Activated B cell treated with CpG ODN at 0.5 μM for 24 hours (primary cell): ENCODE measurements at regions not wholly inside any gene's neighbourhood (a gene's known extent, or its start where the extent isn't known, plus 50 kb on each side); places are given as distances from the start of the nearest gene placed in this dataset.

Source experiments
- ATAC-seq: fragments of 200-7000 bp; cut with Tn5 transposase; one replicate; pipeline ENCODE4 v1.10.0; 2021; ENCODE audit warnings: low read depth, mild to moderate bottlenecking, moderate library complexity
- CTCF ChIA-PET: fragments of 350-600 bp; sonication (Branson Sonifier 250); formaldehyde crosslinking; loops from one replicate; lab custom pipeline; 2021; ENCODE audit warnings: antibody characterized with exemption; lab: Charles Lee
- POLR2A ChIA-PET: fragments of 350-600 bp; sonication (Branson Sonifier 250); formaldehyde crosslinking; loops from one replicate; lab custom pipeline; 2021; ENCODE audit warnings: antibody characterized with exemption; lab: Charles Lee
- DNase-seq: peaks from one replicate; pipeline ENCODE4 v3.0.0; 2022
- H3K27ac Mint-ChIP-seq: one replicate; pipeline ENCODE4 v1.8.0; 2020; ENCODE audit warnings: mixed read lengths
- H3K27me3 Mint-ChIP-seq: one replicate; pipeline ENCODE4 v1.8.0; 2021; ENCODE audit warnings: mixed read lengths
- H3K36me3 Mint-ChIP-seq: one replicate; pipeline ENCODE4 v1.8.0; 2021; ENCODE audit warnings: low read depth, mixed read lengths
- H3K4me1 Mint-ChIP-seq: one replicate; pipeline ENCODE4 v1.8.0; 2021; ENCODE audit warnings: mixed read lengths
- H3K4me3 Mint-ChIP-seq: one replicate; pipeline ENCODE4 v1.8.0; 2020; ENCODE audit warnings: mild to moderate bottlenecking, mixed read lengths
- H3K9me3 Mint-ChIP-seq: one replicate; pipeline ENCODE4 v1.8.0; 2020; ENCODE audit warnings: mixed read lengths
- CTCF ChIP-seq: fragments of 200-600 bp; IDR thresholded peaks from one replicate; pipeline ENCODE4 v1.8.0; 2022; ENCODE audit warnings: antibody characterized with exemption, mild to moderate bottlenecking
- intact Hi-C: fragments of 100-400 bp; cut with micrococcal nuclease; formaldehyde crosslinking; loops from one replicate; pipeline ENCODE4 v1.15.1; 2024

DNA sequence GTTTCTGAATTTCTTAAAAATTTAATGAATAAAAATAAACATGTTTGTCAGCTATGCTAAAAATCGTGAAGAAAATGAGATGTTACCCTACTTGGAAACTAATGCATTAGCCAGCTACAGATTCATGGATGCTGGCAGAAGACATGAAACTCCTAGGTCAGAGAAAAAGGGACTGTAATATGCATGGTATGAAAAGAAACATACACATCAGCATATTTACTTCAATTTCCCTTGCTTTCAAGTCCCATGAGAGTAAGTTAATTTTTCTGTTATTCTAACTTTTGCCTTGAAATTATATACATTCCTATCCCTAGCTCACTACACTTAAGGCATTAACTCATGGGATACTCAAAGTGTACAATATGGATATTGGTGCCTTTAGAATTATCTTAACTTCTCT is 2041.4 kb upstream of the LRRTM1 start:
- intact Hi-C loops, result no loop called here
- Mint-ChIP-seq H3K27me3 (no peaks in the 10 kb centered on the region), H3K27ac (no peak overlapping the region), H3K36me3 (no peaks in the 10 kb centered on the region), H3K4me3 (no peak overlapping the region), H3K4me1 (no peaks in the 10 kb centered on the region), H3K9me3 (peaks cover 8% of the 10 kb centered on the region)
- POLR2A ChIA-PET, result no interaction called here
- DNase-seq (no peak), ATAC-seq (no peak)
- CTCF ChIA-PET, result no interaction called here
- no peak for TF ChIP-seq CTCF

- intact Hi-C loops, result no loop called here
Observed at GRCh38 chr2:82344670-82345069, 2040.1 kb upstream of the LRRTM1 start.

GRCh38 chr2:82342356-82342755 is 2037.8 kb upstream of the LRRTM1 start:
- no peaks in the 10 kb centered on the region for H3K36me3 Mint-ChIP-seq
- intact Hi-C loops, result no loop called here
- H3K27ac Mint-ChIP-seq, result no peak overlapping the region
- H3K4me1 Mint-ChIP-seq, result no peaks in the 10 kb centered on the region
- DNase-seq, result no peak
- peaks cover 5% of the 10 kb centered on the region for H3K9me3 Mint-ChIP-seq
- ChIA-PET CTCF (no interaction called here), POLR2A (no interaction called here)
- no peak for ATAC-seq
- no peak for TF ChIP-seq CTCF
- no peaks in the 10 kb centered on the region for H3K27me3 Mint-ChIP-seq
- H3K4me3 Mint-ChIP-seq, result no peak overlapping the region

More at GRCh38 chr2:82344670-82345069, 2040.1 kb upstream of the LRRTM1 start:
- no peak for TF ChIP-seq CTCF
- Mint-ChIP-seq H3K9me3 (peaks cover 5% of the 10 kb centered on the region), H3K27me3 (no peaks in the 10 kb centered on the region), H3K36me3 (no peaks in the 10 kb centered on the region), H3K4me1 (no peaks in the 10 kb centered on the region), H3K27ac (no peak overlapping the region), H3K4me3 (no peak overlapping the region)
- ATAC-seq (no peak), DNase-seq (no peak)
- POLR2A ChIA-PET, result no interaction called here
- CTCF ChIA-PET, result no interaction called here

GRCh38 chr2:82340578-82341053 is 2036.1 kb upstream of the LRRTM1 start:
- Mint-ChIP-seq H3K4me3 (no peak overlapping the region), H3K27me3 (no peaks in the 10 kb centered on the region), H3K27ac (no peak overlapping the region), H3K36me3 (no peaks in the 10 kb centered on the region), H3K9me3 (peaks cover 9% of the 10 kb centered on the region), H3K4me1 (no peaks in the 10 kb centered on the region)
- POLR2A ChIA-PET, result no interaction called here
- DNase-seq (no peak), ATAC-seq (no peak)
- no peak for TF ChIP-seq CTCF
- CTCF ChIA-PET, result no interaction called here
- intact Hi-C loops, result no loop called here

DNA sequence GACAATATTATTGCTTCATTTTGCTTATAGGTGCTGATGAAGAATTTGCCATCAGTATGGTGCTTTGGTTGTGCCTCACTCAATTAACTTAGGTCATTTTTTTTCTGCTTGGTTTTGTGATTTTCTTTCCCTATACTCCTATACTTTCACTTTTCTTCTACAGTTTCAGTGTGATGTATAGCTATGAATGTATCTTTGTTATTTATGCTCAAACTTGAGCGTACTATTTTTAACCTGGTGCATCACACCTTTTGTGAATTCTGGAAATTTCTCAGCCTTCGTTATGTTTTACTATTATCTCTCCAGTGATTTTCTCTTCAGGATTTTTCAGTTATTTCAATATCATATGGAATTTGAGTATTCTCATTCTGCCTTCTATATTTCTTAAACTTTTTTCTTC is 2035.3 kb upstream of the LRRTM1 start:
- Mint-ChIP-seq H3K27ac (no peak overlapping the region), H3K9me3 (peaks cover 6% of the 10 kb centered on the region), H3K36me3 (no peaks in the 10 kb centered on the region), H3K4me3 (no peak overlapping the region), H3K27me3 (no peaks in the 10 kb centered on the region), H3K4me1 (no peaks in the 10 kb centered on the region)
- TF ChIP-seq CTCF, result no peak
- CTCF ChIA-PET, result no interaction called here
- POLR2A ChIA-PET, result no interaction called here
- no peak for DNase-seq
- intact Hi-C loops, result no loop called here
- no peak for ATAC-seq
